ENCODE measurements at regions not wholly inside any gene's neighbourhood (a gene's known extent, or its start where the extent isn't known, plus 50 kb on each side); places are given as distances from the start of the nearest gene placed in this dataset.

- DNase-seq (ENCODE audit: low read depth, low spot score): no peak
These were observed 442.2 kb downstream of the HDGFL1 start for GRCh38 chr6:23011615-23012014.

DNA sequence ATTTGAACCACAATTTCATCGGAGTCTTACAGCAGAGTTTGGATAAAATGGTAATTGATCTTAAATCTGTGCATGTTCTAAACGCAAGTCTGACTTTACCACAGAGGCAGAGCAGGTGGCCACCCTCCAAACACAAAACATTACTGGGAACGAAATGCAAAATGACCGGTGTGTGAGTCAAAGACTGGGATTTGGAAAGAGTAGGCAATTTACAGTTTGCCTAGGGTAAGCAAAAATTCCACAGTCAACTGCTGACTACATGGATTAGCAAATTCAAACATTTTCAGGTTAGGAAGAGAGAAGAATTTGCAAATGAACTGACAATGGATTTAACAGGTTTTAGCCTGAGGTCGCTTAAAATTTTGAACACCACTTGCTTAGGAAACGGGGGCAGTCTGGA, 444.4 kb downstream of the HDGFL1 start:
- DNase-seq (ENCODE audit: low read depth, low spot score): no peak

DNA sequence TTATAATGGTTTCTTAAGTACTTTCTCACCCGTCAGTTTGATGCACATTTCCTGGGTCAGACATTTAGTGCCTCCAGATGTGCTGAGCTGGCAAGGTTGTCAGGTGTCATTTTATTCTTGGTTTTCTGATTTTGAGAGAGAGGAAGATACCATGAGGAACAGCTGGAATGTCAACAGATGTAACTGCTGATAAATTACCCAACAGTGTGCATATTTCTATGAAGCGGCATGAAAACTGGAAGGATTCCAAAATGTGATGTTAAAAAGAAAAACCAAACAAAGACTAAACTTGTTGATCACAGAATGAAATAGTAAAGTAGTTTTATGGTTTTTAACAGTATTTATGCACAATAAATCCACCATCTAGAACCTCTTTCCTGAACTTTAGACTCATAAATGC, 447.3 kb downstream of the HDGFL1 start:
- no peak for DNase-seq (ENCODE audit: low read depth, low spot score)

- no peak for DNase-seq (ENCODE audit: low read depth, low spot score)
These were observed 452.1 kb downstream of the HDGFL1 start for GRCh38 chr6:23021487-23021886.

GRCh38 chr6:23027281-23027680, 457.9 kb downstream of the HDGFL1 start:
- no peak for DNase-seq (ENCODE audit: low read depth, low spot score)

DNA sequence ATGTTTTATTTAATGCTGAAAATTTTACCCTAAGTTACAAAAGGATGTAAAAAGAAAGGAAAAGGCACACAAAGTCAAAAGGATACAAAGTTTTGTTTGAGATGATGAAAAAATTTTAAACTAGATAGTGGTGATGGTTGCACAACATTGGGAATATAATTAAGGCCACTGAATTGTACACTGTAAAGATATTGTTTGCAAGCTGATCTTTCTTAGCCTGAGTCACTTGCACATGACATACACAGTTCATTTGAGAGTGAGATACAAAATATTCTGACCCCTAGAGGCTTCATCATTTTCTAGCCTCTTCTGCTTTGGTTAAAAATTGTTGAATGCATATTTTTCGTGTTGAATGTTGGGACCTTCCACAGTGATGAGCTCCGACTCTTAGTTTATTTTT, 462.6 kb downstream of the HDGFL1 start:
- DNase-seq (ENCODE audit: low read depth, low spot score): no peak

GRCh38 chr6:23034926-23035325, 465.6 kb downstream of the HDGFL1 start:
- DNase-seq (ENCODE audit: low read depth, low spot score): no peak

GRCh38 chr6:23036406-23036983, 467.1 kb downstream of the HDGFL1 start:
- DNase-seq (ENCODE audit: low read depth, low spot score): no peak

- no peak for DNase-seq (ENCODE audit: low read depth, low spot score)
These were observed 471.5 kb downstream of the HDGFL1 start for GRCh38 chr6:23040899-23041298.

DNA sequence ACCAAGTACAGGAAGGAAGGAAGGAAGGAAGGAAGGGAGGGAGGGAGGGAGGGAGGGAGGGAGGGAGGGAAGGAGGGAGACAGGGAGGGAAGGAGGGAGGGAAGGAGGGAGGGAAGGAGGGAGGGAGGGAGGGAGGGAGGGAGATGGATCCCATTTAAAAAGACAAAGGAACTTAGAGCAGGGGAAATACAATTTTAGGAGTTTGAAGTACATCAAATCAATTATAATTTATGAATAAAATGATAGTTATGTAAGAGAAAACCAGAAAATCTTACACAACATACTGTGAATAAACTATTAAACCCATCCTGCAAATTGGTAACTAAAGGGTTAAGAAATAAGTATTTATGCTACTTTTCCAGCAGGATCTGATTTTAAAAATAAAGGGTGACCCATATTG, 475.9 kb downstream of the HDGFL1 start:
- no peak for DNase-seq (ENCODE audit: low read depth, low spot score)

DNA sequence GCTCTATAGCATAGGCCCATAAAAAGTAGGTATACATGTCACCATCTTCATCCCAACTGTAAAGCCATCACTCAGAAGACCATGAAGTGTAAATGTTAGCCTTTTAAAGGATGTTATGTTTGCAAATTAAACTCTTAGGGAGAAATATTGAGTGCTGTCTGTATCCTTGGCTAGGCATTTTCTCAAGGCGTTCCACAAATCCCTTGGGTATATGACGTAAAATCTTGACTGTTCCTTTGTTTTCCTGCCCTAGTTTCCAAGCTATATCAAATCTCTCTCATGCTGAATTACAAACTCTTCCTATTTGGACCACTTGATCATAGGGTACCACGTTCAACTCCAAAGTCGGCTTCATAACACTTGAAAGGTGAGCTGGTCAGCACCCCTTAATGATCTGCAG, 486.2 kb downstream of the HDGFL1 start:
- DNase-seq (ENCODE audit: low read depth, low spot score): no peak

GRCh38 chr6:23073821-23074220, 504.5 kb downstream of the HDGFL1 start:
- DNase-seq (ENCODE audit: low read depth, low spot score): no peak

- no peak for DNase-seq (ENCODE audit: low read depth, low spot score)
These were observed 508.4 kb downstream of the HDGFL1 start for GRCh38 chr6:23077772-23078171.

GRCh38 chr6:23081701-23082100, 512.3 kb downstream of the HDGFL1 start:
- DNase-seq (ENCODE audit: low read depth, low spot score): no peak

DNA sequence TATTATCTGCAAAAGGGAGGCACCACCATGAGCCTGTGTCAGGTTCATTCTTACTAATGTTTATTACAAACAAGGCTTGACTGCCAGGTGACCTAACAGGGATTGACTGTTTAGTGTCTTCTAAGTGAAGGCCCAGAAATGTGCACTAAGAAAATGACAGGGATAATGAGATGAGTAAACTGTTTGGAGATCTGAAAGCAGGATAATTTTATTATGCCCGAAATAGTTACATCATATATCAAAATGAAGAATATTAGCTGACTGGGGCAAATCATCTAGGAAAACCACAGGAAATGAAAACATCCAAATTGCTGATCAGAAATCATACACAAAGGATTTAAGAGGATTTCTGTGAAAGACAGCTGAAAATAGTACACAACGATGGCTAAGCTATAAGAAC, 516.7 kb downstream of the HDGFL1 start:
- no peak for DNase-seq (ENCODE audit: low read depth, low spot score)

DNA sequence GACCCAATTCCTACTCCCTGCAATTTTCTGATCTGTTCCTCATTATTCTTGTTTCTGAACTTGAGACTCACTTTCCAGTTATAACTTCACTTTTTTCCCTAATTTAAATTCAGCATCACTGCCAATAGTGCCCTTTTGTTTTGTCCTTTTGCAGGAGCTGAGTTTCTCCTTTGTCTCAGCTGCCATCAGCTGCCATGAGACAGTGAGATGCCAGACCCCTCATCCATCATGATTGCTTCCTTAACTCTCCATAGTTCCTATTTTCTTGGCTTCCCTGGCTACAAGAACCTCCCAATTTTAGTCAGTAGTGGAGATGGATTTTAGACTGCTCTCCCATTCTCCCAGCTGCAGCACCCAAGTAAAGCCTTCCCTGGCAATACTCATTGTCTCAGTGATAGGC, 518.1 kb downstream of the HDGFL1 start:
- no peak for DNase-seq (ENCODE audit: low read depth, low spot score)

DNA sequence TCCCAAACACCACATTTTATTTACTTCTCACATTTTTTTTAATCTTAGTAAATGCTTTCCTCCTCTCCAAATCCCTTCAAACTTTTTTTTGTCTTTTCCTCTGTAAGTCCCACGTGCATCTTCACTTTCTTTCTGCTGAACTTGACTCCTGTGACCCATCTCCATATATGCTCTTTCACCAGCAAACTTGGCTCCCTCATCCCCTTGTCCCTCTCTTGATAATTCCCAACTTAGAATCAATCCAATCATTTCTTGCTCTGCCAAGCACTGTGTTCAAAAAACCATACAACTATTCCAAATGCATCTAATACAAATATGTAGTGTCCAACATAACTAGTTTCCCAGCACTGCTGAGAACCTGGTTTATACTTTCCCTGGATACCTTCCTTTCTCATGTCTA, 519.4 kb downstream of the HDGFL1 start:
- no peak for DNase-seq (ENCODE audit: low read depth, low spot score)

DNA sequence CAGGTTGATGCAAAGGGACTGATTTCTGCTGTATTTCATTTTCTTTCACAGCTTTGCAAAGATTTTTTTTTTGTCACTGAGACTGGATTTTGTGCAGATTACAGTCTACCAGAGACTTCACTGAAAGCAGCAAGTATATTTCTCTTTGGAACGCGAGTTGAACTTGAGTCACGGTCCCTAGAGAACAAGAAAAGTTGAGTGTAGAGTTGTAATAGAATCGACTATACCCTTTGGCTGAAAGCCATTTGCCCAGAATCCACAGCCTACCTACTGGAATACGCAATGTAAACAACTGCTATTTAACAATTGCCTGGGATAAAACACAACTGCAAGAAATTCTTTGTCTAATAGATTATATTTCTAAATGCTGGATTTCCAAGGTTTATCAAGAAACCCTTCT, 520.6 kb downstream of the HDGFL1 start:
- no peak for DNase-seq (ENCODE audit: low read depth, low spot score)

- DNase-seq (ENCODE audit: low read depth, low spot score): no peak
These were observed 522.4 kb downstream of the HDGFL1 start for GRCh38 chr6:23091795-23092194.

GRCh38 chr6:23096876-23097275, 527.5 kb downstream of the HDGFL1 start:
- DNase-seq (ENCODE audit: low read depth, low spot score): no peak

- no peak for DNase-seq (ENCODE audit: low read depth, low spot score)
These were observed 528.2 kb downstream of the HDGFL1 start for GRCh38 chr6:23097566-23097965.

DNA sequence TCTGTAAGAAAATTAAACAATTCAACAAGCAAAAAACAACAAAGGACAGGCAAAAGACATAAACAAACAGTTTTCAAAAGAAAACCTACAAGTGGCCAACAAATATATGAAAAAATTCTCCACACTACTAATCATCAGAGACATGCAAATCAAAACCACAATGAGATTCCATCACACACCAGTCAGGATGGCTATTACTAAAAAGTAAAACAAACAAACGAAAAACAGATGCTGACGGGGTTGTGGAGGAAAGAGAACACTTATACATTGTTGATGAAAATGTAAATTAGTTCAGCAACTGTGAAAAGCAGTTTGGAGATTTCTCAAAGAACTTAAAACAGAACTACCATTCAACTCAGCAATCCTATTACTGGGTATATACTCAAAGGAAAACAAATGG, 537.6 kb downstream of the HDGFL1 start:
- no peak for DNase-seq (ENCODE audit: low read depth, low spot score)

DNA sequence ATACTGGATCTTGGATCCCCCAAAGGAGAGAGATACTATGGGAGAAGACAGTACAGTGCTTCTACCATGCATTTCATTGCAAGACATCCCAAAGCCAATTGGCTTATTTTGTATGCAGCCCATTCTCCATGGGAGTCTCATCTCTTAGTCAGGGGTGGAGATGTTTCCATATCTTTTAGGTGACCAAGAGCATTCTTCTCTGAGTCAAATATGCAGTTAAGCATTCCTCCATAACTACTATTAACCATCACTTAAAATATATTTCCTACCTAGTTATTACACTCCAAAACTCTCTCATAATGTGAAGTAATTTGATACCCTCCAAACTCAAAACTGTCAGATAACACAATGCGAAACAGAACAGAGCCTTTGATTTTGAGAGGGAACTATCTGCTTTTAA, 542.6 kb downstream of the HDGFL1 start:
- DNase-seq (ENCODE audit: low read depth, low spot score): no peak

DNA sequence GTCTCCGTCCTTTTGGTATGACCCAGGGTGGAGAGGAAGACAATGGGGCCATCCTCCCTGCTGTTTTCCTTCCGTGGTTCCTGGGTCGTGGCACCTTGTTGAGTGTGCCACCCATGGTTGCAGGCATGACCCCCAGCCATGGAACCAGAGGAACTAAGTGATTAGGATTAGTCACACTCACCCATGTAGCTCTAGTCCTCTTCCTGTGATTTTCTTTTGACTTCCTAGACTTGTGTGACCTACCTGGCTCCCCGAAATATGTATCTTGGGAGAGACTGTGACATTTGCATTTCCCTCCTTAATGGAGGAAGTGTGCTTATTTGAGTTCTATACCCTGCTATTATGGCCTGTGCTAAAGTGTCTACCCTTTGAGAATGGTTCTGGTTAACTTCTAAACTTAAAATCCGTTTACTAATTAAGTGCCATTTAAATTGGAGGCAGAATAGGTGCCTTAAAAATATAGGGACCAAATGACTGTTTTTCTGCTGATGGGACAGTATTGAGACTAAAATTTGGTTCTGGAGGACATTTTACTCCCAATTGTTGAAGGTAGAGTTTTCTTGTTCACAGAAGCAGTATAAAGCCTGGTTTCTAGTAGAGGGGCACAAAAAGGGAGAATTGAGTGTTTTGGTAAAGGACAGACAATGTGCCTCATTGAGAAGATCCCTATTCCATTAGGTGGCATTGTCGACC, 545.6 kb downstream of the HDGFL1 start:
- no peak for DNase-seq (ENCODE audit: low read depth, low spot score)
